Thyroid gland (tissue), 4 donors: ENCODE measurements at regions not wholly inside any gene's neighbourhood (a gene's known extent, or its start where the extent isn't known, plus 50 kb on each side); places are given as distances from the start of the nearest gene placed in this dataset.

ENCODE experiments used
- DNase-seq, 2 donors: peaks; one replicate each; pipeline ENCODE4 v3.0.0-alpha.2; 2019
- H3K27ac ChIP-seq, 3 donors: fragments of 200-600 bp; sonication (generic); 1 replicate in 2 of 3; 2 replicates in 1 of 3; pipeline ENCODE4 v1.5.1; 2016 to 2019; ENCODE audit warnings: mild to moderate bottlenecking in 1 of 3, moderate library complexity in 1 of 3
- H3K27me3 ChIP-seq: fragments of 200-600 bp; sonication (generic); one replicate; pipeline ENCODE4 v1.5.1; 2019
- H3K36me3 ChIP-seq, 2 donors: fragments of 200-600 bp; sonication (generic); one replicate each; pipeline ENCODE4 v1.5.1; 2016 to 2019
- H3K4me1 ChIP-seq, 2 donors: fragments of 200-600 bp; sonication (generic); one replicate each; pipeline ENCODE4 v1.5.1; 2017 to 2019
- H3K4me3 ChIP-seq, 3 donors: fragments of 200-600 bp; sonication (generic); replicated peaks in 1 of 3; 1 replicate in 2 of 3; 2 replicates in 1 of 3; pipeline ENCODE4 v1.5.1; 2016; ENCODE audit warnings: mild to moderate bottlenecking in 1 of 3
- H3K9me3 ChIP-seq: fragments of 200-600 bp; sonication (generic); one replicate; pipeline ENCODE4 v1.5.1; 2017
- POLR2A ChIP-seq, 2 donors: fragments of 450-650 bp; IDR thresholded peaks; one replicate each; pipeline ENCODE4 v1.6.1; 2017; ENCODE audit warnings: antibody characterized with exemption in 2 of 2, mild to moderate bottlenecking in 2 of 2, moderate library complexity in 1 of 2
- WGBS, 2 donors: methylation state at CpG; one replicate each; pipeline ENCODE4 v1.1.5; 2017; 5-methylcytosine and 5-hydroxymethylcytosine counted together
- intact Hi-C: fragments of 100-400 bp; cut with DNase I; formaldehyde crosslinking; loops from one replicate; pipeline ENCODE4 v1.15.1; 2023
- TF ChIP-seq, protein P1 (sequence below), 6 experiments: fragments of 200-600 bp in 3 of 6; fragments of 450-650 bp in 3 of 6; sonication (generic) in 3 of 6; IDR thresholded peaks; one replicate each; pipeline ENCODE4 v1.5.1; 2016 to 2019; ENCODE audit warnings: antibody characterized with exemption in 6 of 6, mild to moderate bottlenecking in 2 of 6, inconsistent platforms in 1 of 6, moderate library complexity in 1 of 6

DNA sequence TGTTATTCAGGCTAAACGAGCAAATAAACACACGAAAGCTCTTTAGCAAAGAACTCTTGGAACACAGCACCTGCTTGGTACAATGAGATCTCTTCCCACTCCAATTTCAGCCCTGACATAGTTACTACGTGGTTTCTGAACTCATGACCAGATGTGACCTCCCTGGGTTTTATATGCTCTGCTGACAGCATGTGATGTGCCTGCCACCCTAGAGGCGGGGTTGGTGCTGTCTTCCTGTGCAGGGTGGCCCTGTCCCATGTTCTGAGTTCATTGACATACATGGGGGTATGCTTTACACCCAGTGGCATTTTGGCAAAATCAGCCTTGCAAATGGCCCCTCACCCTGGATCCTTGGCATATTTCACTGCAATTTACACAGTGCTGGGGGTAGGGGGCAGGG, 475.3 kb upstream of the ZFHX3 start:
- TF ChIP-seq POLR2A (IDR thresholded peaks at IDR 0.05), result no peak
- TF ChIP-seq, protein P1, sequence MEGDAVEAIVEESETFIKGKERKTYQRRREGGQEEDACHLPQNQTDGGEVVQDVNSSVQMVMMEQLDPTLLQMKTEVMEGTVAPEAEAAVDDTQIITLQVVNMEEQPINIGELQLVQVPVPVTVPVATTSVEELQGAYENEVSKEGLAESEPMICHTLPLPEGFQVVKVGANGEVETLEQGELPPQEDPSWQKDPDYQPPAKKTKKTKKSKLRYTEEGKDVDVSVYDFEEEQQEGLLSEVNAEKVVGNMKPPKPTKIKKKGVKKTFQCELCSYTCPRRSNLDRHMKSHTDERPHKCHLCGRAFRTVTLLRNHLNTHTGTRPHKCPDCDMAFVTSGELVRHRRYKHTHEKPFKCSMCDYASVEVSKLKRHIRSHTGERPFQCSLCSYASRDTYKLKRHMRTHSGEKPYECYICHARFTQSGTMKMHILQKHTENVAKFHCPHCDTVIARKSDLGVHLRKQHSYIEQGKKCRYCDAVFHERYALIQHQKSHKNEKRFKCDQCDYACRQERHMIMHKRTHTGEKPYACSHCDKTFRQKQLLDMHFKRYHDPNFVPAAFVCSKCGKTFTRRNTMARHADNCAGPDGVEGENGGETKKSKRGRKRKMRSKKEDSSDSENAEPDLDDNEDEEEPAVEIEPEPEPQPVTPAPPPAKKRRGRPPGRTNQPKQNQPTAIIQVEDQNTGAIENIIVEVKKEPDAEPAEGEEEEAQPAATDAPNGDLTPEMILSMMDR (IDR thresholded peaks at IDR 0.05), result no peak
- 88 to 89% methylated on average over 4 of the region's 4 CpGs for WGBS, 2 donors
- no peak overlapping the region for H3K4me3 ChIP-seq
- no peaks in the 10 kb centered on the region for H3K4me1 ChIP-seq
- H3K36me3 ChIP-seq, result no peaks in the 10 kb centered on the region
- H3K27me3 ChIP-seq, result no peaks in the 10 kb centered on the region
- no peak overlapping the region for H3K27ac ChIP-seq
- no peak for DNase-seq
- intact Hi-C loops, result no loop called here
- H3K9me3 ChIP-seq, result no peaks in the 10 kb centered on the region

DNA sequence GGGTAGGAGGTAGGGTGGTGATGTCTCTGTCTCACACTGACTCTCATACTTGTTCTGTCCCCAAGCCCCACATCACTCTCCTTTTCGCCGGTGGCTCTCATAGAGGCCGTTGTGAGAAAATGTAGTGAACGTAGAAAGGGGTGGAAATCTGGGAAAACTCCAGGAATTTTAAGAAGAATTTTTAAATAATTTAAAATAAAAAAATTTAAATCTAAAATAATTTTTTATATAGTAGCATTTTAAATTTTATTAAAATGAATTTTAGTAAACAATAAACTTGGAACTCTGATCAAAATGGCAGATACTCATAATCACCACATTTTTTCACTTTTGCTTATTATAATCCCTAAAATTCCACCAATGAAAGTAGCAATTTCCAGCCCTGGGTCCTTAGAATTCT, 473.6 kb upstream of the ZFHX3 start:
- no peak for TF ChIP-seq POLR2A (IDR thresholded peaks at IDR 0.05)
- TF ChIP-seq, protein P1 (IDR thresholded peaks at IDR 0.05), result no peak
- Histone ChIP-seq H3K4me3 (no peak overlapping the region), H3K36me3 (no peaks in the 10 kb centered on the region), H3K27ac (no peak overlapping the region), H3K27me3 (no peaks in the 10 kb centered on the region), H3K9me3 (no peaks in the 10 kb centered on the region), H3K4me1 (no peaks in the 10 kb centered on the region)
- no peak for DNase-seq
- 96 to 97% methylated on average over 4 of the region's 4 CpGs for WGBS, 2 donors
- intact Hi-C loops, result no loop called here

DNA sequence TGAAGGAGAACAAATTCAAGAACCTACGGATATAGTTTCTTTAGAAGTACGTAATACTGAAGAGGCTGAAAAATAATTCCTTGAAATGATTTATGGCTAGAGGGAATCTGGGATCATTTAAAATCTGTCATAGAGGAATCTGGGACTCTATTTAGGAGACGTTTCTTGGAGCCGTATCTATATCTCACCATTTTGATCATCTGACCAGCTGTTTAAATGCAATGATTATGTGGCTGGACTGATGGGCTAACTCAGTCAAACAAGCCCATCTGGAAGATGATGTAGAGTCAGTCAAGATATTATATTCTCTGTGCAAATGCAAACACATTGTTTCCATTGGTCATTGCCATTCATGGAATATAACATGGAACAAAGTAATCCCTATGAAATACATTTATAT, 467.7 kb upstream of the ZFHX3 start:
- TF ChIP-seq, protein P1 (IDR thresholded peaks at IDR 0.05), result no peak
- no peak for TF ChIP-seq POLR2A (IDR thresholded peaks at IDR 0.05)
- no peaks in the 10 kb centered on the region for H3K9me3 ChIP-seq
- H3K36me3 ChIP-seq, result no peaks in the 10 kb centered on the region
- H3K27ac ChIP-seq, result no peak overlapping the region
- no peaks in the 10 kb centered on the region for H3K27me3 ChIP-seq
- WGBS, 2 donors, result 81% methylated on average over 4 of the region's 4 CpGs
- no peak overlapping the region for H3K4me3 ChIP-seq
- intact Hi-C loops, result no loop called here
- DNase-seq, result no peak
- no peaks in the 10 kb centered on the region for H3K4me1 ChIP-seq

DNA sequence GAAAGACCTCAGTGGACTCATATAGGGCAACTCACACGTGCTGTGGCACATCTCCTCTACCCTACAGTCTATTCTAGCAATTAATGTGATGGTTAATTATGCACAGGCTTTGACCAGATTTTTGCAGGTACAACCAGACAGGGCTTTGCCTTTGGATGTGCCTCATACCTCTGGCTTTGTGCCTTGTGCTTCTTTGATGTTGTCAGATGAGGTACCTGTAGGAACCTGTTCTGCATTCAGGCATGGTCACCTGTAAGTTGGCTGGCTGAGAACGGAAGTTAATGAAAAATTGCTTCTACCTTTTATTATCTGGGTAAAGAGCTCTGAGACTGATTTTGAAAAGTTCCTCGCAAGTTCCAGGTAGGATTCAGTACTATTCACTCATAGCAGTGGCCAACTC, 462.9 kb upstream of the ZFHX3 start:
- no peak for DNase-seq
- no peaks in the 10 kb centered on the region for H3K36me3 ChIP-seq
- TF ChIP-seq, protein P1 (IDR thresholded peaks at IDR 0.05), result no peak
- TF ChIP-seq POLR2A (IDR thresholded peaks at IDR 0.05), result no peak
- intact Hi-C loops, result no loop called here
- no peaks in the 10 kb centered on the region for H3K4me1 ChIP-seq
- no peak overlapping the region for H3K27ac ChIP-seq
- WGBS, 2 donors, result 92 to 98% methylated on average over 3 of the region's 3 CpGs
- no peaks in the 10 kb centered on the region for H3K9me3 ChIP-seq
- H3K4me3 ChIP-seq, result no peak overlapping the region
- no peaks in the 10 kb centered on the region for H3K27me3 ChIP-seq

DNA sequence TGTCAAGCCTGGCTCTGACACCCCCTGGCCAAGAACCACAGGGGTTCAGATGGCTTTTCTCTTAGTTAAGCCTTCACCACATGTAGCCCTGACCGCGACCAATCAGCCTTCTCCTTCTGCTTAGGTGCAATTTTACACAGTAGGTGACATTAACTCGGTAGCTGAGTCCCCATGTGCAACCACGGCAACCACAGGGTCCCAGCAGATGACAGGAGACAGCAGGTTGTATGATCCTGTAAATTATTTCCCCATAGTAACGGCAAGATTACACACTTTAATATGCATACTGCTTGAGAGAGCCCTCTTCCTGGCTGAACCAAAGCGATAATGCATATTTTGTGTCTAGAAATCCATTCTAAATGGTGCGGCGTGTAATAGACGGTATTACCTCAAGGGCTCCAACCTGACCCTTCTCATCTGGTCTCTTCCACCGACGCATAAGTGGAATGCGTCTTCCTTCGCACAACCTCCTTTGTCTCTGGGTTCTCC, 458.7 kb upstream of the ZFHX3 start:
- Histone ChIP-seq H3K4me1 (no peaks in the 10 kb centered on the region), H3K4me3 (no peak overlapping the region), H3K36me3 (no peaks in the 10 kb centered on the region), H3K27ac (no peak overlapping the region), H3K27me3 (no peaks in the 10 kb centered on the region), H3K9me3 (no peaks in the 10 kb centered on the region)
- intact Hi-C loops, result no loop called here
- TF ChIP-seq POLR2A (IDR thresholded peaks at IDR 0.05), result no peak
- TF ChIP-seq, protein P1 (IDR thresholded peaks at IDR 0.05), result no peak
- DNase-seq, result no peak
- 91 to 92% methylated on average over 13 of the region's 13 CpGs for WGBS, 2 donors
